HCT116 (cell line): ENCODE measurements at regions not wholly inside any gene's neighbourhood (a gene's known extent, or its start where the extent isn't known, plus 50 kb on each side); places are given as distances from the start of the nearest gene placed in this dataset.

Experiments used
- CBX3 ChIP-seq: IDR thresholded peaks from 2 replicates; pipeline ENCODE4 v1.6.1; 2012; ENCODE audit warnings: low read depth
- EGR1 ChIP-seq: IDR thresholded peaks from 2 replicates; pipeline ENCODE4 v1.6.1; 2012; ENCODE audit warnings: low read depth
- EZH2 ChIP-seq: fragments of 200-600 bp; sonication (generic); IDR thresholded peaks from 2 replicates; pipeline ENCODE4 v1.6.1; 2017; ENCODE audit warnings: antibody characterized with exemption, mixed run types
- EZH2phosphoT487 ChIP-seq: fragments of 200-600 bp; IDR thresholded peaks from 2 replicates; pipeline ENCODE4 v1.6.1; 2018; ENCODE audit warnings: antibody characterized with exemption, borderline replicate concordance
- JUND ChIP-seq: IDR thresholded peaks from 2 replicates; pipeline ENCODE4 v1.6.1; 2012
- POLR2A ChIP-seq: IDR thresholded peaks from 2 replicates; pipeline ENCODE4 v1.7.0; 2011; ENCODE audit warnings: borderline replicate concordance; ENCODE audit not compliant: insufficient read depth, insufficient read length; ENCODE audit errors: extremely low read depth
- POLR2AphosphoS5 ChIP-seq: IDR thresholded peaks from 2 replicates; pipeline ENCODE4 v1.6.1; 2011; ENCODE audit warnings: mild to moderate bottlenecking, low read depth, low read length, moderate library complexity
- RAD21 ChIP-seq: IDR thresholded peaks from 2 replicates; pipeline ENCODE4 v1.6.1; 2012; ENCODE audit warnings: low read depth, mild to moderate bottlenecking
- SIN3A ChIP-seq: IDR thresholded peaks from 2 replicates; pipeline ENCODE4 v1.6.1; 2012; ENCODE audit warnings: low read depth
- YY1 ChIP-seq: IDR thresholded peaks from 2 replicates; pipeline ENCODE4 v1.6.1; 2011; ENCODE audit warnings: low read length, low read depth, moderate library complexity, mild to moderate bottlenecking; ENCODE audit not compliant: insufficient replicate concordance; ENCODE audit errors: extremely low read depth
- TF ChIP-seq, protein P1 (sequence below): IDR thresholded peaks from 2 replicates; pipeline ENCODE4 v1.6.1; 2012; ENCODE audit warnings: low read depth
- TF ChIP-seq, protein P2 (sequence below), 3 experiments: fragments of 200-600 bp in 1 of 3; sonication (generic) in 1 of 3; IDR thresholded peaks in 2 of 3; conservative IDR thresholded peaks in 1 of 3; 2 replicates each; pipeline ENCODE4 v1.5.1; 2012 to 2017; ENCODE audit warnings: low read depth in 2 of 3, low read length in 2 of 3, antibody characterized with exemption in 1 of 3, borderline replicate concordance in 1 of 3, control low read depth in 1 of 3, mild to moderate bottlenecking in 1 of 3, mixed read lengths in 1 of 3, mixed run types in 1 of 3, moderate library complexity in 1 of 3; ENCODE audit not compliant: insufficient read depth in 1 of 3

- no peak for TF ChIP-seq SIN3A
- TF ChIP-seq POLR2AphosphoS5 = no peak
- no peak for TF ChIP-seq YY1
- TF ChIP-seq, protein P1, sequence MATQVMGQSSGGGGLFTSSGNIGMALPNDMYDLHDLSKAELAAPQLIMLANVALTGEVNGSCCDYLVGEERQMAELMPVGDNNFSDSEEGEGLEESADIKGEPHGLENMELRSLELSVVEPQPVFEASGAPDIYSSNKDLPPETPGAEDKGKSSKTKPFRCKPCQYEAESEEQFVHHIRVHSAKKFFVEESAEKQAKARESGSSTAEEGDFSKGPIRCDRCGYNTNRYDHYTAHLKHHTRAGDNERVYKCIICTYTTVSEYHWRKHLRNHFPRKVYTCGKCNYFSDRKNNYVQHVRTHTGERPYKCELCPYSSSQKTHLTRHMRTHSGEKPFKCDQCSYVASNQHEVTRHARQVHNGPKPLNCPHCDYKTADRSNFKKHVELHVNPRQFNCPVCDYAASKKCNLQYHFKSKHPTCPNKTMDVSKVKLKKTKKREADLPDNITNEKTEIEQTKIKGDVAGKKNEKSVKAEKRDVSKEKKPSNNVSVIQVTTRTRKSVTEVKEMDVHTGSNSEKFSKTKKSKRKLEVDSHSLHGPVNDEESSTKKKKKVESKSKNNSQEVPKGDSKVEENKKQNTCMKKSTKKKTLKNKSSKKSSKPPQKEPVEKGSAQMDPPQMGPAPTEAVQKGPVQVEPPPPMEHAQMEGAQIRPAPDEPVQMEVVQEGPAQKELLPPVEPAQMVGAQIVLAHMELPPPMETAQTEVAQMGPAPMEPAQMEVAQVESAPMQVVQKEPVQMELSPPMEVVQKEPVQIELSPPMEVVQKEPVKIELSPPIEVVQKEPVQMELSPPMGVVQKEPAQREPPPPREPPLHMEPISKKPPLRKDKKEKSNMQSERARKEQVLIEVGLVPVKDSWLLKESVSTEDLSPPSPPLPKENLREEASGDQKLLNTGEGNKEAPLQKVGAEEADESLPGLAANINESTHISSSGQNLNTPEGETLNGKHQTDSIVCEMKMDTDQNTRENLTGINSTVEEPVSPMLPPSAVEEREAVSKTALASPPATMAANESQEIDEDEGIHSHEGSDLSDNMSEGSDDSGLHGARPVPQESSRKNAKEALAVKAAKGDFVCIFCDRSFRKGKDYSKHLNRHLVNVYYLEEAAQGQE = no peak
- TF ChIP-seq CBX3 = no peak
- TF ChIP-seq RAD21 = no peak
- TF ChIP-seq, protein P2, sequence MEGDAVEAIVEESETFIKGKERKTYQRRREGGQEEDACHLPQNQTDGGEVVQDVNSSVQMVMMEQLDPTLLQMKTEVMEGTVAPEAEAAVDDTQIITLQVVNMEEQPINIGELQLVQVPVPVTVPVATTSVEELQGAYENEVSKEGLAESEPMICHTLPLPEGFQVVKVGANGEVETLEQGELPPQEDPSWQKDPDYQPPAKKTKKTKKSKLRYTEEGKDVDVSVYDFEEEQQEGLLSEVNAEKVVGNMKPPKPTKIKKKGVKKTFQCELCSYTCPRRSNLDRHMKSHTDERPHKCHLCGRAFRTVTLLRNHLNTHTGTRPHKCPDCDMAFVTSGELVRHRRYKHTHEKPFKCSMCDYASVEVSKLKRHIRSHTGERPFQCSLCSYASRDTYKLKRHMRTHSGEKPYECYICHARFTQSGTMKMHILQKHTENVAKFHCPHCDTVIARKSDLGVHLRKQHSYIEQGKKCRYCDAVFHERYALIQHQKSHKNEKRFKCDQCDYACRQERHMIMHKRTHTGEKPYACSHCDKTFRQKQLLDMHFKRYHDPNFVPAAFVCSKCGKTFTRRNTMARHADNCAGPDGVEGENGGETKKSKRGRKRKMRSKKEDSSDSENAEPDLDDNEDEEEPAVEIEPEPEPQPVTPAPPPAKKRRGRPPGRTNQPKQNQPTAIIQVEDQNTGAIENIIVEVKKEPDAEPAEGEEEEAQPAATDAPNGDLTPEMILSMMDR (IDR thresholded peaks at IDR 0.05 in 2 of 3, conservative IDR thresholded peaks at IDR 0.05 in 1 of 3; ENCODE audit: borderline replicate concordance in 1 of 3, insufficient read depth in 1 of 3, low read depth in 2 of 3, low read length in 2 of 3) = no peak
- TF ChIP-seq POLR2A = no peak
- no peak for TF ChIP-seq EZH2phosphoT487
- TF ChIP-seq EZH2 = no peak
- TF ChIP-seq JUND = no peak
- TF ChIP-seq EGR1 = no peak
These were observed 115.8 kb upstream of the INPP4B start for GRCh38 chr4:142961866-142962265.
